ENCODE measurements at regions not wholly inside any gene's neighbourhood (a gene's known extent, or its start where the extent isn't known, plus 50 kb on each side); places are given as distances from the start of the nearest gene placed in this dataset.
"Not testable (repeated sequence)": the region's sequence is repeated elsewhere in the genome, so short reads cannot be mapped to it uniquely, and the experiment has no call there.

DNA sequence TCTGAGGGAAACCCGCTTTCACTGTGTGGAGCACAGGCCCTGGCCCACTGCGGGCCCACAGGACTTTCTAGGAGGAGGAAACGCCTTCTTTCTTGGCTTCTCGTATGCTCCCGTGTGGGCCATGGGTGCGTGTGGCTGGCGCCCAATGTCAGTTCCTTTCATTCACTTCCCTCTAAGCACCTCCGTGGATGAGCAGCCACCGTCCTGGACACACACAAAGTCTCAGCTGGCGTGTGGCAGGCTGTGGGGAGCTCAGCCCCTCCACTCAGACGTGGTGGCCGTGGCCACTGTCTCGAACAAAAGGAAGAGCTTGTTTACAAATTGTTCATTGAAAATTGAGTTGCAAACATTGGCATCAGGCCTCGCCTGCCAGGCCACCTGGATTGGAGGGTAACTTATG lies 240.0 kb upstream of the SGCG start:
- no peaks in the 10 kb centered on the region for H3K4me1 ChIP-seq (ENCODE audit: control insufficient read depth in 2 of 2, insufficient read depth in 2 of 2, low read length in 2 of 2)
- Mint-ChIP-seq H3K27ac (no peak overlapping the region), H3K4me1 (no peaks in the 10 kb centered on the region), H3K4me3 (no peak overlapping the region), H3K27me3 (no peaks in the 10 kb centered on the region), H3K9me3 (ENCODE audit: insufficient read depth) (no peaks in the 10 kb centered on the region)
- H3K27ac ChIP-seq (ENCODE audit: low read length in 2 of 2): no peak overlapping the region
- ChIA-PET CTCF (no interaction called here), POLR2A (no interaction called here)
- WGBS (ENCODE audit: insufficient coverage): 86% methylated on average over 10 of the region's 14 CpGs
- H3K4me2 ChIP-seq (replicated peaks; ENCODE audit: low read depth, low read length, poor library complexity, severe bottlenecking): no peak overlapping the region
- H2AFZ ChIP-seq (ENCODE audit: insufficient read depth, low read depth, low read length, poor library complexity, severe bottlenecking): no peak overlapping the region
- DNase-seq: no peak
- peaks cover 0 to 22% (median 0%) of the 10 kb centered on the region in 3 donors for H3K9me3 ChIP-seq (ENCODE audit: control extremely low read depth in 1 of 3, control insufficient read depth in 2 of 3, insufficient read depth in 1 of 3, low read length in 2 of 3)
- H3K79me2 ChIP-seq (ENCODE audit: control insufficient read depth, insufficient read depth, low read length): no peaks in the 10 kb centered on the region
- no peak for ATAC-seq (ENCODE audit: low read depth)
- no peaks in the 10 kb centered on the region for H3K27me3 ChIP-seq (replicated peaks in 1 of 4; ENCODE audit: control extremely low read depth in 1 of 4, control insufficient read depth in 3 of 4, insufficient read depth in 4 of 4, low read length in 3 of 4)
- no peaks in the 10 kb centered on the region for H3K36me3 ChIP-seq (replicated peaks in 1 of 2; ENCODE audit: control extremely low read depth in 1 of 2, control insufficient read depth in 1 of 2, extremely low read depth in 1 of 2, insufficient read depth in 2 of 2, low read length in 1 of 2)
- intact Hi-C loops (cut with micrococcal nuclease): no loop called here
- H3K9ac ChIP-seq (ENCODE audit: low read length): no peak overlapping the region
- TF ChIP-seq EZH2 (IDR thresholded peaks at IDR 0.05; ENCODE audit: borderline replicate concordance, insufficient read depth, low read depth, low read length, poor library complexity, severe bottlenecking): no peak
- TF ChIP-seq, protein P1, sequence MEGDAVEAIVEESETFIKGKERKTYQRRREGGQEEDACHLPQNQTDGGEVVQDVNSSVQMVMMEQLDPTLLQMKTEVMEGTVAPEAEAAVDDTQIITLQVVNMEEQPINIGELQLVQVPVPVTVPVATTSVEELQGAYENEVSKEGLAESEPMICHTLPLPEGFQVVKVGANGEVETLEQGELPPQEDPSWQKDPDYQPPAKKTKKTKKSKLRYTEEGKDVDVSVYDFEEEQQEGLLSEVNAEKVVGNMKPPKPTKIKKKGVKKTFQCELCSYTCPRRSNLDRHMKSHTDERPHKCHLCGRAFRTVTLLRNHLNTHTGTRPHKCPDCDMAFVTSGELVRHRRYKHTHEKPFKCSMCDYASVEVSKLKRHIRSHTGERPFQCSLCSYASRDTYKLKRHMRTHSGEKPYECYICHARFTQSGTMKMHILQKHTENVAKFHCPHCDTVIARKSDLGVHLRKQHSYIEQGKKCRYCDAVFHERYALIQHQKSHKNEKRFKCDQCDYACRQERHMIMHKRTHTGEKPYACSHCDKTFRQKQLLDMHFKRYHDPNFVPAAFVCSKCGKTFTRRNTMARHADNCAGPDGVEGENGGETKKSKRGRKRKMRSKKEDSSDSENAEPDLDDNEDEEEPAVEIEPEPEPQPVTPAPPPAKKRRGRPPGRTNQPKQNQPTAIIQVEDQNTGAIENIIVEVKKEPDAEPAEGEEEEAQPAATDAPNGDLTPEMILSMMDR (IDR thresholded peaks at IDR 0.05): no peak
- no peak overlapping the region for H3K4me3 ChIP-seq (ENCODE audit: control extremely low read depth in 1 of 5, extremely low read depth in 1 of 5, insufficient read depth in 1 of 5, low read depth in 2 of 5, low read length in 4 of 5)
- H4K20me1 ChIP-seq (ENCODE audit: control insufficient read depth, insufficient read depth, low read length, poor library complexity, severe bottlenecking): no peaks in the 10 kb centered on the region

DNA sequence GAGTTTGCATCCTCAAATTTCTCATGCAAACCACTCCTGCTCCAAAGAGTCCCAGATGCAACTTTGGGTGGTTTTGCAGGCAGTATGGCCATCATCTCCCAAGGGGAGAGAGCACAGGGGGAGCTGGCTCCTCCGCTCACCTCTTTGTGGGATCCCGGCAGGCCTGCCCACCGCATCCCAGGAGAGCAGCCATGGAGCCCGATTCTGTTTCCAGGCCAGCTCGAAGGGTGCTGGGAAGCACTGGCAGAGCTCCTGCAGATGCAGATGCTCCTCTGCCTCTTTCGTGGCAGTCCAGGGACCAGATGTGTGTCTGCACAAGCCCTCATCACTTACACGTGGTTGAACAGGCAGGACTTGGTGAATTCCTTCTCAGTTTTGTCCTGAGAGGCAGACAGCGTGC lies 239.3 kb upstream of the SGCG start:
- DNase-seq; H3K27ac Mint-ChIP-seq; H3K4me1 ChIP-seq (ENCODE audit: control insufficient read depth in 2 of 2, insufficient read depth in 2 of 2, low read length in 2 of 2); H3K4me3 Mint-ChIP-seq; H4K20me1 ChIP-seq (ENCODE audit: control insufficient read depth, insufficient read depth, low read length, poor library complexity, severe bottlenecking); CTCF ChIA-PET; intact Hi-C loops (cut with micrococcal nuclease); H2AFZ ChIP-seq (ENCODE audit: insufficient read depth, low read depth, low read length, poor library complexity, severe bottlenecking); H3K4me1 Mint-ChIP-seq; H3K4me2 ChIP-seq (replicated peaks; ENCODE audit: low read depth, low read length, poor library complexity, severe bottlenecking); H3K9me3 Mint-ChIP-seq (ENCODE audit: insufficient read depth); ATAC-seq (ENCODE audit: low read depth); H3K9ac ChIP-seq (ENCODE audit: low read length); H3K27me3 ChIP-seq (replicated peaks in 1 of 4; ENCODE audit: control extremely low read depth in 1 of 4, control insufficient read depth in 3 of 4, insufficient read depth in 4 of 4, low read length in 3 of 4); H3K36me3 ChIP-seq (replicated peaks in 1 of 2; ENCODE audit: control extremely low read depth in 1 of 2, control insufficient read depth in 1 of 2, extremely low read depth in 1 of 2, insufficient read depth in 2 of 2, low read length in 1 of 2); H3K4me3 ChIP-seq (ENCODE audit: control extremely low read depth in 1 of 5, extremely low read depth in 1 of 5, insufficient read depth in 1 of 5, low read depth in 2 of 5, low read length in 4 of 5); H3K79me2 ChIP-seq (ENCODE audit: control insufficient read depth, insufficient read depth, low read length); POLR2A ChIA-PET; H3K27me3 Mint-ChIP-seq; H3K27ac ChIP-seq (ENCODE audit: low read length in 2 of 2): not testable (repeated sequence)
- 100% methylated on average over 3 of the region's 8 CpGs for WGBS (ENCODE audit: insufficient coverage)
- H3K9me3 ChIP-seq (ENCODE audit: control extremely low read depth in 1 of 3, control insufficient read depth in 2 of 3, insufficient read depth in 1 of 3, low read length in 2 of 3): peaks cover 0 to 20% (median 0%) of the 10 kb centered on the region in 3 donors

DNA sequence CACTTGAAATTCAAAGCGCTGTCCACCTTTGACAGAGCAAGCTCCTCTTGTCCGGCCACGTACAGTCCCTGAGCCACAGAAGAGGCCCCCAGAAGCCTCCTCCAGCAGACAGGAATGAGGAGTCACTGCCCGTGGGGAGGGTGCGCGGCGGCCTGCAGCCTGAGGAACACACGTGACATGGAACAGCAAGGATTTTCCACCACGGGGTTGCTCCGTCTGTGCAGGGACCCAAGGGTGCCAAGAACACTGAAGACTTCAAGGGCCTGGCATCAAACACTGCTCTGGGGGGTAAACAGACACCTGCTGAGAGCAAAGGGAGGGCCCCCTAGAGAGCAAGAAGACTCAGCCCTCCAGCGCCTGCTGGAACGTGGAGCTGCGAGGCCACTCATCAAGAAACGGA lies 237.9 kb upstream of the SGCG start:
- CTCF ChIA-PET; H3K4me1 ChIP-seq (ENCODE audit: control insufficient read depth in 2 of 2, insufficient read depth in 2 of 2, low read length in 2 of 2); H3K27me3 ChIP-seq (replicated peaks in 1 of 4; ENCODE audit: control extremely low read depth in 1 of 4, control insufficient read depth in 3 of 4, insufficient read depth in 4 of 4, low read length in 3 of 4); H3K4me3 ChIP-seq (ENCODE audit: control extremely low read depth in 1 of 5, extremely low read depth in 1 of 5, insufficient read depth in 1 of 5, low read depth in 2 of 5, low read length in 4 of 5); H3K79me2 ChIP-seq (ENCODE audit: control insufficient read depth, insufficient read depth, low read length); H3K27ac Mint-ChIP-seq; H3K4me3 Mint-ChIP-seq; intact Hi-C loops (cut with micrococcal nuclease); DNase-seq; H3K9ac ChIP-seq (ENCODE audit: low read length); H3K4me2 ChIP-seq (replicated peaks; ENCODE audit: low read depth, low read length, poor library complexity, severe bottlenecking); H3K9me3 Mint-ChIP-seq (ENCODE audit: insufficient read depth); POLR2A ChIA-PET; H4K20me1 ChIP-seq (ENCODE audit: control insufficient read depth, insufficient read depth, low read length, poor library complexity, severe bottlenecking); H2AFZ ChIP-seq (ENCODE audit: insufficient read depth, low read depth, low read length, poor library complexity, severe bottlenecking); H3K36me3 ChIP-seq (replicated peaks in 1 of 2; ENCODE audit: control extremely low read depth in 1 of 2, control insufficient read depth in 1 of 2, extremely low read depth in 1 of 2, insufficient read depth in 2 of 2, low read length in 1 of 2); H3K27ac ChIP-seq (ENCODE audit: low read length in 2 of 2); ATAC-seq (ENCODE audit: low read depth); H3K4me1 Mint-ChIP-seq; H3K27me3 Mint-ChIP-seq: not testable (repeated sequence)
- peaks cover 0 to 20% (median 0%) of the 10 kb centered on the region in 3 donors for H3K9me3 ChIP-seq (ENCODE audit: control extremely low read depth in 1 of 3, control insufficient read depth in 2 of 3, insufficient read depth in 1 of 3, low read length in 2 of 3)
- 97% methylated on average over 13 of the region's 14 CpGs for WGBS (ENCODE audit: insufficient coverage)

Data from B cell (primary cell).